GM21717 (cell line): ENCODE measurements at regions not wholly inside any gene's neighbourhood (a gene's known extent, or its start where the extent isn't known, plus 50 kb on each side); places are given as distances from the start of the nearest gene placed in this dataset.
"Not testable (repeated sequence)": the region's sequence is repeated elsewhere in the genome, so short reads cannot be mapped to it uniquely, and the experiment has no call there.

ENCODE experiments used
- ATAC-seq: cut with Tn5 transposase; IDR thresholded peaks from one replicate; pipeline ENCODE4 v1.9.1; 2021; ENCODE audit warnings: mild to moderate bottlenecking, moderate library complexity; ENCODE audit not compliant: unreplicated experiment

DNA sequence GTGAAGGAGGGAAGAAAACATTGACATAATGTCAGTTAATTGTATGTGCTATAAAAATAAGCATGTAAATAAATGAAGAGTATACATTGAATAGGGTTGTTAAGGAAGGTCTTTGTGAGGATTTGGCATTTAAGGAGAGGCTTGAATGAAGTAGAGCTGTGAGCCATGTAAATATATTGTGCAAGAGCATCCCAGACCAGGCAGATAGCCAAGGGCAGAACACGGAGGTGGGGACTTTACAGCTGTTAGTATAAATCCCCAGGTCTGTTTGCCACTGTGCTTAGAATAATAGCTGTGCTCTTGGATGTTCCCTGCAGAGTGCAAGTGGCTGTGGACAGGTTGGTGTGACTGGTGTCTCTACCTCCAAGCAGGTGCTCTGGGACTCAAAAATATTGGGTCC lies 211.7 kb downstream of the LRRC70 start:
- no peak for ATAC-seq

DNA sequence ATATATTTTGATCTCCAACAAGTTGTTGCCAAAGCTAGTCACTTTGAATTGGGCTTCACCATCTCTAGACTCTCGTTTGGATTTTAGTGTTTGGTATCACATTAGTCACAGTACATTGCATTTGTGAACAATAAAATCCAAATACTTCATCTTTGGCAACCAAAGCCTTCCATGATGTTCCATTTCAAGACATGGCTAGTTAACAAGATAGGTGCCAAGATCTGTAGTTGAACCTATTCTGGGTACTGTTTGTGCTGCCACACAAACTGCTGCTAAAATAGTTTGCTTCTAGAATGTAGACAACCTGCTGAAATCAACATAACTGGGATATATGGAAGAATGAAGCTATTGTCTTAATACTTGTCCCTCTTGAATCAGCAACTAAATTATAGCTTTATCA lies 207.5 kb downstream of the LRRC70 start:
- ATAC-seq: no peak

DNA sequence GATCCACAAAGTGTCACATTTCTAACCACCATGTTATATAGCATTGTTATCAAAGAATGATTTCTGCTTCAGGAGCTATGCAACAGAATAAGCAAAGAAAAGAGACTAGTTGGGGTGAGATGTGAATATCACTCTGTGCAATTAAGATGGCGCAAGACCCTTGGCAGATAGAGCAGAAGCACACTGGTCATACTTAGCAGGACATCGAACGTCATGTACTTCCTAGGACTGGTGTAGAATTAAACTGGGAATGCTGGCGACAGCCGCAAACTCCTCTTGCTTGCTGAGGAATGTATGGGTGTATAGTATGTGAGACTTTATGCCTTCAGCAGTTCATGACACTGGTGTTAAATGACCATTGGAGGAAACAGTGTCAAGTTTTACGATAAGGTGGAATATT lies 207.0 kb downstream of the LRRC70 start:
- no peak for ATAC-seq

DNA sequence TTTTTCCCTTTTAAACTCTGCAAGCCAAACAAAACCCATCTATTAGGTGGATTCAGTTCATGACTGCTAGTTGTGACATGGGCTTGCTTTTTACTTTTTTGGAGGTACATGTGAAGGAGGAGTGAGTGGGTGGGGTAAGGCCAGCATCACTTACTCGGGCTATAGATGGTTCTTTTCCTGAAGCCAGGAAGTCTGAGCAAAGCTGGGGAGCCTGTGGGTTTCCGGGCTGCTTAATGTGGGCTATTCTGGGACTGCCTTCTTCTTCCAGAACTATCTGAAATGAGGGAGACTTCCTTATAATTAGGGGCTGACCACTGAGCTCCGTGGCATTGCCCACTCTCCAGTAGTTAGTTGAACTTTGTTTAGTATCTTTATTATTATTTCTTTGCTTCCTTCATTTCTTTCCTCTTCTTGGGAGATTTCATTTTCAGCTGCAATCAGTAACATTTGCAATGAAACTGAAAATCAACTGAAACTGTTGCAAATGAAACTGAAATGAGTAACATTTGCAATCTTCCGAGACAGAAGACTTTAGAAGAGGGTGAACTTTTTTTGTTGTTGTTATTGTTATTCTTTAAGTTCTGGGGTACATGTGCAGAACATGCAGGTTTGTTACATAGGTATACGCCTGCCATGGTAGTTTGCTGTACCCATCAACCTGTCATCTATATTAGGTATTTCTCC lies 204.9 kb downstream of the LRRC70 start:
- peak; percentile 77 for ATAC-seq

DNA sequence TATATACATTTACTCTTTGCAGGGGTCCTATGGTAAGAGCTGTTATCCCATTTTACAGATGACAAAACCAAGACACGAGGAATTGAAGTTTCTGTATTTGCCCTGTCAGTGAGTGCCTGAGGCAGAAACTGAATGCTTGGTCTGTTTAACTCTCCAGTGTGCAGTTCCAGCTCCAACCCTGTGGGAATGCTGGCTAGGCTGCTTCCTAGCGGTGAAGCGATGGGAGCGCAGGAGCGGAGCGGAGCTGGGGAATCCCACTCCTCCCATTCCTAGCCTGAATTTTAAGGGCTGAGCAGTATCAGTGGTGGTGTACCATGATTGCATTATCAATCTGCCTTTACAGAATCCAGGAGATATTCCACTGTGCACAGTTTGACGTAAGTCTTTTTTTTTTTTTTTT lies 202.3 kb downstream of the LRRC70 start:
- ATAC-seq: no peak

DNA sequence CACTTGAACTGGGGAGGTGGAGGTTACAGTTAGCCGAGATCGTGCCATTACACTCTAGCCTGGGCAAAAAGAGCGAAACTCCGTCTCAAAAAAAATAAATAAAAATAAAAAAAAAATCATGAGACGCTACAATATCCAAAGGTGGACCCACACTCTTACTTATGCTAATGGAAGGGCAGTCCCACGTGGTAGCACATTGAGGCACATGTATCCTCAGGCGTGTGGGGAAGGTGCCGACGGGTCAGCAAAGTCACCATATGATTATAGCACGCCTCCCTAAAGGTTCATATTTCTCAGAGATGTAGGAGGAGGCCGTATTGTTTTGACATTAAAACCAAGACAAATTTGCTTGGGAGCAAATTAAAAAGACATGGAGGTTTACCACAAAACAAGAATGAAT lies 201.6 kb downstream of the LRRC70 start:
- ATAC-seq: no peak

DNA sequence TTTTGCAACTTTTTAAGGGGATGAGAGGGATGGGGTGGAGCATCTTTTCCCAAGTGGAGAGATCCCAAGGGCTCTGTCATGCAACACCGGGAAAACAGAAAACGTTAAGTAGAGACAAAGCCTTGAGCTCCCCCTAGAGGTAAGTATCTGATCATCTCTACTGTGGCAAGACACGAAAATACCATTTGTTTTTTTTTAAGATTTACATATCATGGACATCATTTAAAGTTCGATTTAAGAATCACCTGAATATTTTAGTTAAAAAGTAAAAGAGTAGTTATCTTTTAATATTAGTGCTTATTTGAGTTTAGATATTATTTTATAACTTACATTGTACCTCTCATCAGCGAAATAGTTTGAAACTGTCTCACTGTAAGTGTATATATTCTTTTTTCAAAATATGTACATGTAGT lies 200.4 kb downstream of the LRRC70 start:
- ATAC-seq: no peak

DNA sequence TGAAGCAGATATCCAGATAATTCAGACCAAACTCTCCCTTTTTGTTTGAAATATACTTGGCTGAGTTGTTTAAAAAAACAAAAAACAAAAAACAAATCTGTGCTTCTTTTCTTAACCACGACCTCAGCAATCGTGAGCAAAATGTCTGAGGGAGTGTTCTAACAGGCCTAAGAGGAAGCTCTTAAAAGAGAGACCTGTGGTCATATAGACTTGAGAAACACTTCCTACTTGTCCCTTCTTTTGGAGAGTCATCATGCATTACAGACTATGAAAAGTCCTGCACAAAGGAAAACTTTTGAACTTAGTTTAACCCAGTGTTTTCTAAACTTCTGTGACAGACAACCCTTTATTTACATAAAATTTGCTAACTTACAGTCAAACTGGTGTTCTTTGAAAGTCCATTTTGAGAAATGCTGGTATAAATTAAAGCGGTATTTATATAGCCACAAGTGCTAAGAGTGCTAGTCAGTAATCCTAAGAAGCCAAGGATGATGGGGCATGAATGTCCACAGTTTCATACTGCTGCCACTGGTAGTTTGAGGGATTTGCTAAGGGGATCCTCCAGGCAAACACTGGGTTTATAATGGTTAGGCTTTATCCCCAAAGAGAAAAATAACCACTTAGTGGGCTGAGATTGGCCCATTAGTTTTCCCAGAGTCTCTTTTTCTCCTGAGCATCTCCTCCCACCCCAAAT lies 199.8 kb downstream of the LRRC70 start:
- ATAC-seq: no peak

DNA sequence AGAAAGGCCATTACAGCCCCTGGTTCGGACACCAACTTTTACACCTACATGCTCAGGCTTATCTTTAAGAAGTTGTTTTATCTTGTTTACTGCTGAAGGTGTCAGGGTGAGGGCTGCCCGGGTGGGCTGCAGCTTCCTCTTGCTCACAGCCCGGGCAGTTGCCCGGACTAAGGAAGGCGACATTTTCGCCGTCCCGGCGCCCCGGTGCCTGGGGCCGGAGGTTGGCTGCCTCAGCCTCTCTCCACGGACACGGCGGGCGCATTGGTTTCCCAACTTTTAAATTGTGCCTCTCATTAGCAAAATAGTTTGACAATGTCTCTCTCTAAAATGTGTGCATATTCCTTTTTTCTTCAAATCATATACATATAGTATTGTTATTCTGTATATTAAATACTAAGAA lies 198.5 kb downstream of the LRRC70 start:
- ATAC-seq: not testable (repeated sequence)

DNA sequence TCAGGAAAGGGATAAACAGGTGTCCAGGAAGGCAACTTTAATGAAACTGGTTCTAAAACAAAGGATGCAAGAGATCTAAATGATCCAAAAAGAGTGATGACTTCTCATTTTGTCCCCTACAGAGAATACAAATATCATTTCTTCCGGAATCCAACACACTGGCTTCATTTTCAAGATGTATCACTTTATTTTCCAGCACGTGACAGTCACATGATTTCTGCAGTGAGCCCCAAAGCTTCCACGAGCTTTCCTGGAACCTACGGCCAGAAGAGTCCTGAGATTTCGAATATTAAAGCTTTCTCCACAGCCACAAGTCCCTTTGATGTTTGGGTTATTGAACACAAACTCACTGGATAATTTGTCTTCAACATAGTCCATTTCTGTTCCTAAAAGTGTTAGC lies 198.0 kb downstream of the LRRC70 start:
- ATAC-seq: not testable (repeated sequence)

DNA sequence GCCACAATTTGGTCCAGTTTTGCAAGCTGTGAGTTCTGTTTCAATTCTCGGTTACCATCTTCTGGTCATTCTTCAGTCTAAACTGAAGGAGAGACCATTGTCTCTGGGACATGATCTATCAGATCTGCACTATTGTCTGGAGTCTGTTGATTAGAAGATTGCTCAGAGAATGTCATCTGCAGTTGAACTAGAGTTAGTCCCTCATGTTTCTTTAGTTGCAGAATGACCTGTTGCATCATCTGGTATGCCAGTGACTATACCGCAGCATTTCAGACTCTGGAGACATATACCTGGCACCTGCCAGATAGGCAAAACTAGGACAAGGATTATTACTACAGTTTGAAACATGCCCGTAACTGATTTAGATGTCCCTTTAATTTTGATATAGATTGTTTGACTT lies 194.8 kb downstream of the LRRC70 start:
- ATAC-seq: no peak

DNA sequence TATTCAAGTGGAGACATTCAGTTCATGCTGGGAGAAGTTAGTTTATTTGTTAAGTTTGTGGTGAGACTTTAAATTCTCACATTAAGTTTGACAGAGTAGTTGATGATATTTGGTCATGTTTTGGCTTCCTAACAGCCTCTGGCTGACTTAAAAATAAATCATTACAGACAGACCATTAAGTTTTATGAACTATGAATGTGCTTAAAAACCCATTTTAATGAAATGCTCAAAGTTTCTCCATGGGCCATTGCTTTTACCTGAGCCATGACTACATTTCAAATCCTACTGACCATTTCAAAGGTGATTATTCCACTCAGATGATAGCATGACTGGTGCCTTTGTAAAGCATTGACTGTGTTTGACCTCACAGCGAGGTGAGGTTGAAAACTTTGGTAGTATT lies 192.7 kb downstream of the LRRC70 start:
- ATAC-seq: no peak

DNA sequence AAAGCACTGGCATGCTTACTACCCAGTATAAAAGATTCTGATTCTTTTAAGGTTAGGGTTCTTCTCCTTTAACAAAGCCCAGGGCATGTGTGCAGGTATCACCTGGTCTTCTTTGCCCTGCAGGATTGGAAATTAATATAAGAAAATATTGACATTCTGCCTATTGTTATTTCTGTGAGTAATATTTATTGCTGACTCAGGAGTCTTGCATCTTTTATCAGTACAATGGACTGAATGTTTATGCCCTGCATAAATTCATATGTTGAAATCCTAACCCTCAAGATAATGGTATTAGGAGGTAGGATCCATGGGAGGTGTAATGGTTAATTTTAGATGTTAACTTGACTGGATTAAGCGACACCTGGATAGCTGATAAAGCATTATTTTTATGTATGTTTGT lies 189.0 kb downstream of the LRRC70 start:
- ATAC-seq: no peak

DNA sequence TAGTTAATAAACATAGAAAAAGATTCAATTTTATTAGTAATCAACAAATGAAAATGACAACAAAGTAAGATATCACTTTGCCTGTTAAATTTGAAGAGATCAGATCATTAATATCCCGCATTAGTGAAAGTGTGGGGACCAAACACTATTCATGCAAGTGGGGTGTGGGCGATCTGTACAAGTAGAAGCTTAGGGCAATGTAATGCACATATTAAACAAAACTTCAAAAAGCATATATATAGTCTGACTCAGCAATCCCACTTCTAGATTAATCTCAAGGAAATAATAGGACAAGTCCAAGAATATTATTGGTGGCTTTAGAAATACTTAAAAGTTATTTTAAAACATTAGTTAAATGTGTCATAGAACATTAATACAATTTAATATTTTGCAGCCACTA lies 188.5 kb downstream of the LRRC70 start:
- no peak for ATAC-seq

DNA sequence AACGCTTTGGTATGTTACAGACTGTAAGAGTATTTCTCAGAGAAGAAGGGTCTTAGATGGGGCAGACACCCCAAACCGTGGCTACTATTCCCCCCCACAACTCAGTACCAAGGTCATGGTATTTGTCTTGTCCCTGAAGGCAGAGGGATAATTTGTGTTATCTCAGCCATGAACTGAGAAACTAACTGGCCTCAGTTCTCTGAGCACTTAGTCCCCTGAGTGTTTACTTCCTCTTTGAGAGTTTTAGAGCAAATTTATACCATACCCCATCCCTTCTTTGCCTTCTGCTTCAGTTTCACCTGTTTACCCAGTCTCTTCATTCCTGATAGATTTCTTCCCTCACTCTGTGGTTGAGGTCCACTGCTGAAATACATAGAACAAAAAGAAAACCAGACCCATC lies 183.9 kb downstream of the LRRC70 start:
- no peak for ATAC-seq

DNA sequence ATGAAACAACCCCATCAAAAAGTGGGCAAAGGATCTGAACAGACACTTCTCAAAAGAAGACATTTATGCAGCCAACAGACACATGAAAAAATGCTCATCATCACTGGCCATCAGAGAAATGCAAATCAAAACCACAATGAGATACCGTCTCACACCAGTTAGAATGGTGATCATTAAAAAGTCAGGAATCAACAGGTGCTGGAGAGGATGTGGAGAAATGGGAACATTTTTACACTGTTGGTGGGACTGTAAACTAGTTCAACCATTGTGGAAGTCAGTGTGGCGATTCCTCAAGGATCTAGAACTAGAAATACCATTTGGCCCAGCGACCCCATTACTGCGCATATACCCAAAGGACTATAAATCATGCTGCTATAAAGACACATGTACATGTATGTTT lies 179.1 kb downstream of the LRRC70 start:
- ATAC-seq: not testable (repeated sequence)

DNA sequence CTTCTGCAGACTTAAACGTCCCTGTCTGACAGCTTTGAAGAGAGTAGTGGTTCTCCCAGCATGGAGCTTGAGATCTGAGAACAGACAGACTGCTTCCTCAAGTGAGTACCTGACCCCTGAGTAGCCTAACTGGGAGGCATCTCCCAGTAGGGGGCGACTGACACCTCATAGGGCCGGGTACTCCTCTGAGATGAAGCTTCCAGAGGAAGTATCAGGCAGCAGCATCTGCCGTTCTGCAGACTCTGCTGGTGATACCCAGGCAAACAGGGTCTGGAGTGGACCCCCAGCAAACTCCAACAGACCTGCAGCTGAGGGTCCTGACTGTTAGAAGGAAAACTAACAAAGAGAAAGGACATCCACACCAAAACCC lies 174.4 kb downstream of the LRRC70 start:
- ATAC-seq: not testable (repeated sequence)

DNA sequence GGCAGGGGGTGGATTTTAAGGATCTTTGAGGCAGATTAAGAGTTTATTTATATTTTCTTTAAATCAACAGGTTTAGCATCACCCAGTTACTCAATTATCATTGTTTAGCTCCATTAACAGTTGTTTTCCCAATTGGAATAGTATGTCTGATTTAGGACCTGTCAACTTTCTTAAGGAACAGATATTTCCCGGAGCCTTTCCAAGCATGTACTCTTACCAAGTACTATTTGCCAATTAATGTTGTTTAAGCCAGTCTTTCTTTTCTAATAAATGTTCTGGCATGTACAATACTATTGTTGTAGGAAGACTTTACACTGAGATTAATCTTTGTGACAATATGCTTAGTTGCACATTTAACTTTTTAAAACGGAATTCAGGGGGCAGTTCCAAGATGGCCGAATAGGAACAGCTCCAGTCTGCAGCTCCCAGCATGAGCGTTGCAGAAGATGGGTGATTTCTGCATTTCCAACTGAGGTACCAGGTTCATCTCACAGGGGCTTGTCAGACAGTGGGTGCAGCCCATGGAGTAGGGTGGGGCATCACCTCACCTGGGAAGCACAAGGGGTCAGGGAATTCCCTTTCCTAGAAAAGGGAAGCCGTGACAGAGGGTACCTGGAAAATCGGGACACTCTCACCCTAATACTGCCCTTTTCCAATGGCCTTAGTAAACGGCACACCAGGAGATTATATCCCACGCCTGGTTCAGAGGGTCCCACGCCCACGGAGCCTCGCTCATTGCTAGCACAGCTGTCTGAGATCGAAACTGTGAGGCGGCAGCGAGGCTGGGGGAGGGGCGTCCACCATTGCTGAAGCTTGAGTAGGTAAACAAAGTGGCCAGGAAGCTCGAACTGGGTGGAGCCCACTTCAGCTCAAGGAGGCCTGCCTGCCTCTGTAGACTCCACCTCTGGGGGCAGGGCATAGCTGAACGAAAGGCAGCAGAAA lies 173.7 kb downstream of the LRRC70 start:
- not testable (repeated sequence) for ATAC-seq

DNA sequence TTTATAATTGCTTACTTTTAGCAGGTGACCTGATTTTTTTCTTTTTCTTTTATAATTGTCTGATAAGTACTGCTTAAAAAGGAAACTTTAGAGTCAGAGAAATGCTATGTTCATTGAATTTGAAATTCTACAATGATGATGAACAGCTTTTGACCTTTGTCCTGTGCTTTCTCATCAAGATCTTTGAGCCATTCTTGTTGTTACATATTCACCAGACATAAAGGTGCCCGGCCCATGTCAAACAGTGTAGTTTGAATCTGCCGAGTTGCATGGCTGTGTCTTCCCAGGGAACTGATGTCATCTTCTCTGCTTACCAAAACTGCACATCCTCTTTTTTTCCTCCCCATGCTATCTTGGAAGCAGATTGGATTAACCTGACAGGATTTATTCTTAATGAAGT lies 163.6 kb downstream of the LRRC70 start:
- ATAC-seq: no peak

DNA sequence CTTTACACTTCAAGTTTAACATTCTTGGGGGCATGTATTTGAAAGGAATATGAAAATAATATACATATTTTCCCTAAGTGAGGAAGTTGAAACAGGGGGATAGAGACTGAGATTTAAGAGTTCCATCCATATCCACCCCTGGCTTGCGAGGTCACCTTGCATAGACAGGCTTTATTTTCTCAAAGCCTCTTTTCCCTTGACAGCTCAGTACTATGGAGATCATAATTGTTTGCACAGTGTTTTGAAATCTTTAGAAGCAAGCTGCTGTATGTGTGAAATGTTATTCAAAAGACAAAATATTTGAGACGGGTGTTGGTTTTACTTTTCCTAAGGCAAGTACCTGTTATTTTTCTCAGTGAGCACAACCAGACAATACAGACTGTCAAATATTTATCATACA lies 163.1 kb downstream of the LRRC70 start:
- ATAC-seq: no peak

DNA sequence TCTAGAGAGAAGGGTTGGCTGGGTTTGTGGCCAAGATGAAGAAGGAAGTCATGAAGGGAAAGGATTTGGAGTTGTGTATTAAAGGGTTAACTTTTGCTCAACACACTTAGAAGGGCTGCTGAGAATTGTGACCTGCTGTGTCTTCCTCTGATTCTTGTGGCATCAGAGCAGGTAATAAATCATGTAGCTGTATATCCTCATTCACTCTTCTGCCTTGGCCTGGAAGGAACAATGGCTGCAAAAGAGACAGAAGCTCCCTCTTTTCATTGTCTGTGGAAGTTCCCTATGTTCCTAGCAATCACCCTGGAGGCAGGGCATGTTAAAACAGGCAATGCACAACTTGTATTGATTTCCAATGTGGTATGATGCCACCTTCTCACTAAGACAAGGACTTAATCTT lies 159.1 kb downstream of the LRRC70 start:
- no peak for ATAC-seq

DNA sequence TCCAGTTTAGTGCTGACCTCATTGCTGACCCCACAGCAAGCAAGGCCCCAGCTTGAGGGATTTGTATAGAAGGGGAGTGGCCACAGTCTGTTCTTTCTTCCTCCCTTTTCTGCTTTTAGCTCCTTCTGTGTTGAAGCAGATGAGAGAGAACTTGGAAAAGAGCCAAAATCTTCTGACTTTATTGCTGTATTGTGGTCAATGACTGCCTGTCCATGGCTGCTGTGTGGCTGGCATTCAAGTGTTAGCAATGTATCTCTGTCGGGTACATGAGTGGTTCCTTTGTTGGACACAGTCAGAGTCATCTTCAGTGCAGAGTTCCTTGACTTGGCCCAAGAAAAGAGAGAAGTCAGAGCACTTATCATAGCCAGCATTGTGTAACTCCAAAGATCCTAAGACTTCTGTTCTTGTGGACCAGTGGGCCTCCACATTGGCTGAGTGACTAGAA lies 154.1 kb downstream of the LRRC70 start:
- ATAC-seq: no peak
